Endothelial cell of umbilical vein (primary cell): ENCODE measurements at regions not wholly inside any gene's neighbourhood (a gene's known extent, or its start where the extent isn't known, plus 50 kb on each side); places are given as distances from the start of the nearest gene placed in this dataset.

ENCODE experiments used
- BruUV-seq: library from RNA; stranded (reverse); fragments of 400-500 nt; replicated peaks from 2 replicates; lab custom pipeline; 2021; lab: Mats Ljungman, UMichigan
- CTCF ChIA-PET: fragments of 300-600, 350-600 bp; sonication (Branson Sonifier 250); formaldehyde crosslinking; loops from one replicate; lab custom pipeline; 2021; ENCODE audit warnings: antibody characterized with exemption, inconsistent platforms; lab: Charles Lee
- POLR2A ChIA-PET: fragments of 300-600, 350-600 bp; sonication (Branson Sonifier 250); formaldehyde crosslinking; loops from one replicate; lab custom pipeline; 2021; ENCODE audit warnings: antibody characterized with exemption, inconsistent platforms; lab: Charles Lee
- DNase-seq: peaks from one replicate; pipeline ENCODE4 v3.0.0-alpha.2; 2011; ENCODE audit warnings: low read depth, low spot score
- FAIRE-seq: peaks from 2 replicates; lab custom pipeline; 2011; peaks lifted over from hg19 to GRCh38; lab: Jason Lieb, UNC
- H2AFZ ChIP-seq: 2 replicates; pipeline ENCODE4 v1.6.0; 2012; ENCODE audit warnings: low read depth, low read length, control low read depth, inconsistent platforms
- H3K27ac ChIP-seq: 2 replicates; pipeline ENCODE4 v1.5.1; 2011; ENCODE audit warnings: low read depth, mild to moderate bottlenecking, control low read depth, low read length, moderate library complexity; ENCODE audit not compliant: insufficient read depth
- H3K27me3 ChIP-seq, 2 experiments: 2 replicates each; pipeline versions ENCODE4 v1.6.0 to v1.6.1; 2011; ENCODE audit warnings: low read length in 2 of 2, mixed read lengths in 1 of 2; ENCODE audit not compliant: control insufficient read depth in 2 of 2, insufficient read depth in 2 of 2
- H3K36me3 ChIP-seq, 2 experiments: 2 replicates in 1 of 2; 3 replicates in 1 of 2; pipeline ENCODE4 v1.5.1; 2011; ENCODE audit warnings: low read length in 2 of 2, mild to moderate bottlenecking in 1 of 2, moderate library complexity in 1 of 2; ENCODE audit not compliant: control insufficient read depth in 2 of 2, insufficient read depth in 2 of 2; ENCODE audit errors: extremely low read depth in 1 of 2
- H3K4me1 ChIP-seq: 3 replicates; pipeline ENCODE4 v1.5.1; 2011; ENCODE audit warnings: mild to moderate bottlenecking, low read length; ENCODE audit not compliant: control insufficient read depth, insufficient read depth; ENCODE audit errors: extremely low read depth
- H3K4me2 ChIP-seq: 2 replicates; pipeline ENCODE4 v1.6.1; 2011; ENCODE audit warnings: low read length, control low read depth, mixed read lengths; ENCODE audit not compliant: insufficient read depth
- H3K4me3 ChIP-seq, 3 experiments: fragments of 200-600 bp in 1 of 3; sonication (generic), shearing (Covaris generic) in 1 of 3; replicated peaks in 1 of 3; 2 replicates each; pipeline ENCODE4 v1.5.1; 2011 to 2016; ENCODE audit warnings: control low read depth in 3 of 3, low read length in 3 of 3, mild to moderate bottlenecking in 2 of 3, inconsistent platforms in 1 of 3, low read depth in 1 of 3, moderate library complexity in 1 of 3; ENCODE audit not compliant: insufficient read depth in 1 of 3
- H3K79me2 ChIP-seq: 2 replicates; pipeline ENCODE4 v1.6.0; 2012; ENCODE audit warnings: low read length, inconsistent platforms; ENCODE audit not compliant: control insufficient read depth, insufficient read depth
- H3K9ac ChIP-seq: replicated peaks from 2 replicates; pipeline ENCODE3; 2011; ENCODE audit warnings: low read length, control low read depth; ENCODE audit not compliant: insufficient read depth; ENCODE audit errors: extremely low read depth
- H3K9me1 ChIP-seq: replicated peaks from 3 replicates; pipeline ENCODE4 v1.6.0; 2011; ENCODE audit warnings: mild to moderate bottlenecking, low read length; ENCODE audit not compliant: control insufficient read depth, insufficient read depth; ENCODE audit errors: extremely low read depth
- H3K9me3 ChIP-seq: replicated peaks from 2 replicates; pipeline ENCODE4 v1.5.1; 2012; ENCODE audit warnings: low read length, inconsistent platforms; ENCODE audit not compliant: control insufficient read depth, insufficient read depth
- H4K20me1 ChIP-seq: replicated peaks from 2 replicates; pipeline ENCODE3; 2011; ENCODE audit warnings: mild to moderate bottlenecking, low read length; ENCODE audit not compliant: control insufficient read depth, insufficient read depth; ENCODE audit errors: extremely low read depth
- CTCF ChIP-seq, 2 donors: IDR thresholded peaks; 1 replicate in 1 of 2; 2 replicates in 1 of 2; pipeline ENCODE4 v1.5.1; 2011; ENCODE audit warnings: low read length in 2 of 2, mild to moderate bottlenecking in 2 of 2, moderate library complexity in 2 of 2, control low read depth in 1 of 2, inconsistent platforms in 1 of 2, low read depth in 1 of 2; ENCODE audit not compliant: insufficient read depth in 1 of 2; ENCODE audit errors: extremely low read depth in 1 of 2
- EZH2 ChIP-seq: IDR thresholded peaks from 2 replicates; pipeline ENCODE4 v1.6.1; 2012; ENCODE audit warnings: borderline replicate concordance, low read depth, mild to moderate bottlenecking, moderate library complexity, low read length, inconsistent platforms; ENCODE audit not compliant: severe bottlenecking
- FOS ChIP-seq: IDR thresholded peaks from 2 replicates; pipeline ENCODE4 v1.6.1; 2011; ENCODE audit warnings: mild to moderate bottlenecking, low read length, moderate library complexity, borderline replicate concordance; ENCODE audit not compliant: insufficient read depth
- GATA2 ChIP-seq: IDR thresholded peaks from 2 replicates; pipeline ENCODE4 v1.7.0; 2011; ENCODE audit warnings: low read depth, mild to moderate bottlenecking, moderate library complexity, mixed read lengths, low read length; ENCODE audit not compliant: insufficient read length, insufficient read depth
- JUN ChIP-seq: IDR thresholded peaks from 2 replicates; pipeline ENCODE4 v1.6.1; 2011; ENCODE audit warnings: borderline replicate concordance, low read depth; ENCODE audit not compliant: insufficient read length, insufficient read depth
- MAX ChIP-seq: IDR thresholded peaks from 2 replicates; pipeline ENCODE4 v1.6.1; 2011; ENCODE audit not compliant: insufficient read depth, insufficient read length
- MYC ChIP-seq: IDR thresholded peaks from one replicate; pipeline ENCODE4 v1.6.1; 2011; ENCODE audit warnings: mild to moderate bottlenecking, low read depth, low read length
- POLR2A ChIP-seq: IDR thresholded peaks from 2 replicates; pipeline ENCODE4 v1.6.1; 2012; ENCODE audit warnings: low read depth, mild to moderate bottlenecking, control low read depth, low read length
- POLR2AphosphoS5 ChIP-seq: IDR thresholded peaks from 2 replicates; pipeline ENCODE4 v1.6.1; 2012; ENCODE audit warnings: low read depth, mild to moderate bottlenecking, control low read depth, low read length, moderate library complexity; ENCODE audit not compliant: insufficient read depth
- dilution Hi-C: fragments of 300-500 bp; cut with MboI; formaldehyde crosslinking; loops from one replicate; pipeline ENCODE4 v1.15.0; 2019; ENCODE audit warnings: low sequenced_read_pairs; ENCODE audit not compliant: extremely low pct_ligation_motif_present
- intact Hi-C: fragments of 100-400 bp; cut with micrococcal nuclease; formaldehyde crosslinking; loops from one replicate; pipeline ENCODE4 v1.10.0; 2022

- H3K27ac ChIP-seq = no peak overlapping the region
- CTCF ChIA-PET = no interaction called here
- H3K36me3 ChIP-seq = no peaks in the 10 kb centered on the region
- H3K27me3 ChIP-seq = no peaks in the 10 kb centered on the region
- dilution Hi-C loops (no loop called here), intact Hi-C loops (no loop called here)
- H3K9me3 ChIP-seq = peaks cover 8% of the 10 kb centered on the region
- H3K4me2 ChIP-seq = no peak overlapping the region
- no peaks in the 10 kb centered on the region for H3K79me2 ChIP-seq
- H3K9ac ChIP-seq = no peak overlapping the region
- no peak for TF ChIP-seq MAX
- no peak for TF ChIP-seq GATA2
- no peak for TF ChIP-seq CTCF (IDR thresholded peaks at IDR 0.05; ENCODE audit: extremely low read depth in 1 of 2, insufficient read depth in 1 of 2, low read depth in 1 of 2, low read length in 2 of 2)
- DNase-seq = no peak
- H3K4me3 ChIP-seq = no peak overlapping the region
- no peaks in the 10 kb centered on the region for H3K9me1 ChIP-seq
- FAIRE-seq = no peak
- no peaks in the 10 kb centered on the region for H4K20me1 ChIP-seq
- BruUV-seq = no TSS peak
- H2AFZ ChIP-seq = no peak overlapping the region
- POLR2A ChIA-PET = no interaction called here
- H3K4me1 ChIP-seq = no peaks in the 10 kb centered on the region
Observed at GRCh38 chr18:78764544-78764943, 215.1 kb upstream of the SALL3 start.

GRCh38 chr18:78765142-78765541 lies 214.5 kb upstream of the SALL3 start:
- DNase-seq = no peak
- POLR2A ChIA-PET = no interaction called here
- Histone ChIP-seq H3K36me3 (no peaks in the 10 kb centered on the region), H2AFZ (no peak overlapping the region), H3K9me3 (peaks cover 8% of the 10 kb centered on the region), H3K9me1 (no peaks in the 10 kb centered on the region), H3K9ac (no peak overlapping the region), H3K27me3 (no peaks in the 10 kb centered on the region), H3K4me3 (no peak overlapping the region), H3K27ac (no peak overlapping the region), H3K4me1 (no peaks in the 10 kb centered on the region), H3K79me2 (no peaks in the 10 kb centered on the region), H4K20me1 (no peaks in the 10 kb centered on the region), H3K4me2 (no peak overlapping the region)
- BruUV-seq = no TSS peak
- no peak for TF ChIP-seq MYC
- no peak for TF ChIP-seq JUN
- TF ChIP-seq FOS = no peak
- TF ChIP-seq POLR2A = no peak
- no peak for TF ChIP-seq POLR2AphosphoS5
- no peak for TF ChIP-seq MAX
- no peak for TF ChIP-seq GATA2
- no peak for TF ChIP-seq EZH2
- no peak for TF ChIP-seq CTCF (IDR thresholded peaks at IDR 0.05; ENCODE audit: extremely low read depth in 1 of 2, insufficient read depth in 1 of 2, low read depth in 1 of 2, low read length in 2 of 2)
- intact Hi-C loops (no loop called here), dilution Hi-C loops (no loop called here)
- CTCF ChIA-PET = no interaction called here
- FAIRE-seq = no peak
